ENCODE measurements at regions not wholly inside any gene's neighbourhood (a gene's known extent, or its start where the extent isn't known, plus 50 kb on each side); places are given as distances from the start of the nearest gene placed in this dataset.
"Not testable (repeated sequence)": the region's sequence is repeated elsewhere in the genome, so short reads cannot be mapped to it uniquely, and the experiment has no call there.

- no peaks in the 10 kb centered on the region for H3K4me1 Mint-ChIP-seq
- H3K9me3 Mint-ChIP-seq = peaks cover 4% of the 10 kb centered on the region
- no peak overlapping the region for H3K27ac Mint-ChIP-seq
- no peak for ATAC-seq
- DNase-seq = no peak
- H3K36me3 Mint-ChIP-seq (ENCODE audit: low read depth) = no peaks in the 10 kb centered on the region
- no peak overlapping the region for H3K4me3 Mint-ChIP-seq
- H3K27me3 Mint-ChIP-seq = no peaks in the 10 kb centered on the region
Measured at GRCh38 chr12:126952096-126953007, 1314.6 kb upstream of the TMEM132C start.

DNA sequence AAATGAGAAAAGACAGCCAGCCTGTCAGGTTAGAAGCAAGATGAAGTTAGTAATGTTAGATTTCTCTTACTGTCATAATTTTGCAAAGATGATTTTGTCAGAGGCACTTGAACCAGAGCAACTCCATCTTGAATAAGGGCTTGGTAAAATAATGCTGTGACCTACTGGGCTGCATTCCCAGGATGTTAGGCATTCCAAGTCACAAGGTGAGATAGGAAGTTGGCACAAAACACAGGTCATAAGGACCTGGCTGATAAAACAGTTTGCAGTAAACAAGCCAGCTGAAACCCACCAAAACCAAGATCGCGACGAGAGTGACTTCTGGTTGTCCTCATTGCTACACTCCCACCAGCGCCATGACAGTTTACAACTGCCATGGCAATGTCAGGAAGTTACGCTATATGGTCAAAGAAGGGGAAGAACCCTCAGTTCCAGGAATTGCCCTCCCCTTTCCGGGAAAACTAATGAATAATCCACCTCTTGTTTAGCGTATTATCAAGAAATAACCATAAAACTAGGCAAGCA lies 1313.5 kb upstream of the TMEM132C start:
- Mint-ChIP-seq H3K4me1 (no peaks in the 10 kb centered on the region), H3K27me3 (no peaks in the 10 kb centered on the region), H3K4me3 (no peak overlapping the region), H3K27ac (no peak overlapping the region), H3K36me3 (ENCODE audit: low read depth) (no peaks in the 10 kb centered on the region), H3K9me3 (peaks cover under 1% of the 10 kb centered on the region)
- DNase-seq = no peak
- no peak for ATAC-seq

DNA sequence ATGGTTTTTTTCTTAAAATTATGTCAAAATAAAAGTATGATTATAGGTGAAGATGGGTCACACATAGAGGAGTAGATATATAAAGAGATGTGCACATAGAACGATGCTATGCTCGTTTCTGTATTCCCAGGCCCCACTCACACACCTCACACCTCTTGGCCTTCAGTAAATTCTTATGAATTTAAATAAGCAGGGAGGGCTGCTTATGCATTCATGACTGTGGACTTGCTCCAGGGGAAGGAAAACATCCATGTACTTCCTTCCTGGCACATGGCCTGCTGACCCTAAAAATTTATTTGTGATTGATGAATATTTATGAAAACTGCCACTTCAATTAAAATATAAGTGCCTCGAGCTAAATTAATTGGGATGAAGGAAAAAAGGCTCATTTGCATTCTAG lies 1306.7 kb upstream of the TMEM132C start:
- Mint-ChIP-seq H3K9me3 (peaks cover 5% of the 10 kb centered on the region), H3K27ac (no peak overlapping the region), H3K36me3 (ENCODE audit: low read depth) (no peaks in the 10 kb centered on the region), H3K4me3 (no peak overlapping the region), H3K4me1 (no peaks in the 10 kb centered on the region), H3K27me3 (no peaks in the 10 kb centered on the region)
- no peak for DNase-seq
- ATAC-seq = no peak

GRCh38 chr12:126960709-126961108 lies 1306.3 kb upstream of the TMEM132C start:
- no peak overlapping the region for H3K27ac Mint-ChIP-seq

GRCh38 chr12:126963825-126964224 lies 1303.1 kb upstream of the TMEM132C start:
- no peaks in the 10 kb centered on the region for H3K27me3 Mint-ChIP-seq
- no peak overlapping the region for H3K27ac Mint-ChIP-seq
- H3K4me3 Mint-ChIP-seq = no peak overlapping the region
- ATAC-seq = no peak
- H3K4me1 Mint-ChIP-seq = no peaks in the 10 kb centered on the region
- H3K9me3 Mint-ChIP-seq = peaks cover 5% of the 10 kb centered on the region
- DNase-seq = no peak
- H3K36me3 Mint-ChIP-seq (ENCODE audit: low read depth) = no peaks in the 10 kb centered on the region

More at GRCh38 chr12:126960709-126961108, 1306.3 kb upstream of the TMEM132C start:
- Mint-ChIP-seq H3K4me3 (no peak overlapping the region), H3K36me3 (ENCODE audit: low read depth) (no peaks in the 10 kb centered on the region), H3K9me3 (peaks cover 5% of the 10 kb centered on the region), H3K27me3 (no peaks in the 10 kb centered on the region), H3K4me1 (no peaks in the 10 kb centered on the region)
- no peak for DNase-seq
- ATAC-seq = no peak

- Mint-ChIP-seq H3K27ac (no peak overlapping the region), H3K4me1 (no peaks in the 10 kb centered on the region), H3K36me3 (ENCODE audit: low read depth) (no peaks in the 10 kb centered on the region), H3K9me3 (peaks cover 5% of the 10 kb centered on the region), H3K4me3 (no peak overlapping the region), H3K27me3 (no peaks in the 10 kb centered on the region)
- no peak for ATAC-seq
- DNase-seq = no peak
Measured at GRCh38 chr12:126966498-126966897, 1300.5 kb upstream of the TMEM132C start.

DNA sequence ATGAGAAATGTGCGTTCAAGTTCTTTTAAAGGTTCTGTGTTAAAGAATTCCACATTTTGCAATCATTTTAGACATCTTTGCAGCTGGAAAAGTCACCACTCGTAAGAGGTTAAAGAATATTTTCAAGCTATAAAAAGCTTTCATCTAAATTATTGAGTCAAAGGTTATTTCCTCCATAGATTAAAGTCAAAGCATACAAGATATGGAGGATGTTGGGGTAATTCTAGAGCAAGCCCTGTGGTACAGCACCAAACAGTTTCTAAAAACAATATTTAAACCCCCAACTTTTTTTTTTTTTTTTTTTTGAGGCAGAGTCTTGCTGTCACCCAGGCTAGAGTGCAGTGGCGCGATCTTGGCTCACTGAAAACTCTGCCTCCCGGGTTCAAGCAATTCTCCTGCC lies 1299.8 kb upstream of the TMEM132C start:
- Mint-ChIP-seq H3K4me1 (no peaks in the 10 kb centered on the region), H3K4me3 (no peak overlapping the region), H3K36me3 (ENCODE audit: low read depth) (no peaks in the 10 kb centered on the region), H3K9me3 (peaks cover 5% of the 10 kb centered on the region), H3K27ac (no peak overlapping the region), H3K27me3 (no peaks in the 10 kb centered on the region)
- ATAC-seq (no peak), DNase-seq (no peak)

DNA sequence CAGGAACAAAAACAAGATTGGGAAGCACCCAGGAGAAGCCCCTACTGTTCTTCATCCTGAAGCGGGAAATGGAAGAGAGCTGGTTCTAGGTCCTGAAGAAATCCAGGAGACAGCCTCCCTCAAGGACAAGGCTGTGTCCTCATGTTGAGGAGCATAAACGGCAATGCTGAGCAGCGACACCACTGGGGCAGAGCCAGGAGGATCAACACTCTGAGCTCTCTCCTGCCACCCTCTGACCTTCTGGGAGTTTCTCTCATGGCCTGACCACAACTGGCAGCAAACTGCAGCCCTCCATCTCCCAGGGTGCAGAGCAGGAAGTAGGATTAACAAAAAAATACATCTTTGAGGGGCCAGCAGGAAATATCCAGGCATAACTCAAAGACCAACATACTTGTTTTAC lies 1292.2 kb upstream of the TMEM132C start:
- ATAC-seq (no peak), DNase-seq (no peak)
- H3K4me1 Mint-ChIP-seq = no peaks in the 10 kb centered on the region
- H3K27me3 Mint-ChIP-seq = no peaks in the 10 kb centered on the region
- H3K27ac Mint-ChIP-seq = no peak overlapping the region
- no peaks in the 10 kb centered on the region for H3K9me3 Mint-ChIP-seq
- H3K4me3 Mint-ChIP-seq = no peak overlapping the region
- H3K36me3 Mint-ChIP-seq (ENCODE audit: low read depth) = no peaks in the 10 kb centered on the region

- no peak overlapping the region for H3K27ac Mint-ChIP-seq
- no peaks in the 10 kb centered on the region for H3K27me3 Mint-ChIP-seq
- H3K4me3 Mint-ChIP-seq = no peak overlapping the region
- no peak for DNase-seq
- peaks cover 3% of the 10 kb centered on the region for H3K9me3 Mint-ChIP-seq
- no peaks in the 10 kb centered on the region for H3K4me1 Mint-ChIP-seq
- ATAC-seq = no peak
- no peaks in the 10 kb centered on the region for H3K36me3 Mint-ChIP-seq (ENCODE audit: low read depth)
Measured at GRCh38 chr12:126976579-126976978, 1290.4 kb upstream of the TMEM132C start.

DNA sequence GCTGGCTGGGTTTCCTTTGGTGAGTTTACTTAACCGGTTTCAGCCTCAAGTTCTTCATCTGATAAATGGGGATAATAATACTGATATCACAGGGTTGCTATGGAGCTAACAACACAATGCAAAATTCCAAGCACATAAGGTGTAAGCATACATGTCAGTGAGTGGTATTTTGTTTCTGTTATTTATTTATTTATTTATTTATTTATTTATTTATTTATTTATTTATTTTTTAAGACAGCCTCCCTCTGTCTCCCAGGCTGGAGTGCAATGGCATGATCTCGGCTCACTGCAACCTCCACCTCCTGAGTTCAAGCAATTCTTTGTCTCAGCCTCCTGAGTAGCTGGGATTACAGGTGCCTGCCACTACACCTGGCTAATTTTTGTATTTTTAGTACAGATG lies 1287.4 kb upstream of the TMEM132C start:
- H3K27me3 Mint-ChIP-seq = not testable (repeated sequence)

DNA sequence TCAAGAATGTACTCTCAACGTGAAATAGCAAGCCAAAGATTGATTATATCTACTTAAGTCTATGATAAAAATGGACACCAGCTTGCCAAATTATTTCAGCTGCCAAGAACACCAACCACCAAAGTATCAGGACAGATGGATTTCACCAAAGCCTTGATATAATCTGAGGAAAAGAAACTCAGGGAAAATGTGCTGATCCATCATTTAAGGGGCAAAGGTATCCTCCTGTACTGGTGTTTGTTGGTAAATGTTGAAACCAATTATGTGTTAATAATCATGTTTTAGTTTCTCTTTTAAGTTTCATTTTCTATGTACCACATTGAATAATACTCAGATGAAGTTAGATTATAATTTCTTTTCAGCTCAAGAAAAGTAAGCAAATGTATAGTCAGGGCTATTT lies 1284.3 kb upstream of the TMEM132C start:
- Mint-ChIP-seq H3K27ac (no peak overlapping the region), H3K9me3 (peaks cover 31% of the 10 kb centered on the region), H3K36me3 (ENCODE audit: low read depth) (no peaks in the 10 kb centered on the region), H3K27me3 (no peaks in the 10 kb centered on the region), H3K4me3 (no peak overlapping the region), H3K4me1 (no peaks in the 10 kb centered on the region)
- ATAC-seq (no peak), DNase-seq (no peak)

More for the DNA sequence above, 1287.4 kb upstream of the TMEM132C start:
- H3K9me3 Mint-ChIP-seq = peaks cover 19% of the 10 kb centered on the region
- not testable (repeated sequence) for H3K27ac Mint-ChIP-seq; ATAC-seq; H3K4me3 Mint-ChIP-seq; H3K36me3 Mint-ChIP-seq (ENCODE audit: low read depth); H3K4me1 Mint-ChIP-seq; DNase-seq

DNA sequence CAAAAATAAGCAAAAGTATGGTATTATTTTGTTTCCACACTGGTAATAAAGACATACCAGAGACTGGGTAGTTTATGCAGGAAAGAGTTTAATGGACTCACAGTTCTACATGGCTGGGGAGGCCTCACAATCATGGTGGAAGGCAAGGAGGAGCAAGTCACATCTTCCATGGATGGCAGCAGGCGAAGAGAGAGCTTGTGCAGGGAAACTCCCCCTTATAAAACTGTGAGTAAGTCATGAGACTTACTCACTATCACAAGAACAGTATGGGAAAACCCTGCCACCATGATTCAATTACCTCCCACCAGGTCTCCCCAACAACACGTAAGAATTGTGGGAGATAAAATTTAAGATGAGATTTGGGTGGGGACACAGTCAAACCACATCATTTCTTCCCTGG lies 1283.2 kb upstream of the TMEM132C start:
- not testable (repeated sequence) for H3K4me1 Mint-ChIP-seq, H3K27me3 Mint-ChIP-seq, H3K4me3 Mint-ChIP-seq

DNA sequence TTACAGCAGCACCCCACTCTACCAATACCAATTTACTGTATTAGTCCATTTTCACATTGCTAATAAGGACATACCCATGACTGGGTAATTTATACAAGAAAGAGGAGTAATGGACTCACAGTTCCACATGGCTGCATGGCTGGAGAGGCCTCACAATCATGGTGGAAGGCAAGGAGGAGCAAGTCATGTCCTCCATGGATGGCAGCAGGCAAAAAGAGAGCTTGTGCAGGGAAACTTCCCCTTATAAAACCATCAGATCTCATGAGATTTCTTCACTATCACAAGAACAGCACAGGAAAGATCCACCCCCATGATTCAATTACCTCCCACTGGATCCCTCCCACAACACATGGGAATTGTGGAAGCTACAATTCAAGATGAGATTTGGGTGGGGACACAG lies 1281.3 kb upstream of the TMEM132C start:
- peaks cover 28% of the 10 kb centered on the region for H3K9me3 Mint-ChIP-seq
- not testable (repeated sequence) for H3K27me3 Mint-ChIP-seq; H3K36me3 Mint-ChIP-seq (ENCODE audit: low read depth); DNase-seq; H3K4me3 Mint-ChIP-seq; H3K27ac Mint-ChIP-seq; H3K4me1 Mint-ChIP-seq; ATAC-seq

More for the DNA sequence above, 1283.2 kb upstream of the TMEM132C start:
- H3K9me3 Mint-ChIP-seq = peaks cover 31% of the 10 kb centered on the region
- DNase-seq; H3K36me3 Mint-ChIP-seq (ENCODE audit: low read depth); ATAC-seq; H3K27ac Mint-ChIP-seq: not testable (repeated sequence)

GRCh38 chr12:126989532-126989931 lies 1277.4 kb upstream of the TMEM132C start:
- H3K4me1 Mint-ChIP-seq = no peaks in the 10 kb centered on the region
- no peak for ATAC-seq
- peaks cover 15% of the 10 kb centered on the region for H3K9me3 Mint-ChIP-seq
- no peak overlapping the region for H3K27ac Mint-ChIP-seq
- no peak overlapping the region for H3K4me3 Mint-ChIP-seq
- no peaks in the 10 kb centered on the region for H3K27me3 Mint-ChIP-seq
- DNase-seq = no peak
- no peaks in the 10 kb centered on the region for H3K36me3 Mint-ChIP-seq (ENCODE audit: low read depth)

DNA sequence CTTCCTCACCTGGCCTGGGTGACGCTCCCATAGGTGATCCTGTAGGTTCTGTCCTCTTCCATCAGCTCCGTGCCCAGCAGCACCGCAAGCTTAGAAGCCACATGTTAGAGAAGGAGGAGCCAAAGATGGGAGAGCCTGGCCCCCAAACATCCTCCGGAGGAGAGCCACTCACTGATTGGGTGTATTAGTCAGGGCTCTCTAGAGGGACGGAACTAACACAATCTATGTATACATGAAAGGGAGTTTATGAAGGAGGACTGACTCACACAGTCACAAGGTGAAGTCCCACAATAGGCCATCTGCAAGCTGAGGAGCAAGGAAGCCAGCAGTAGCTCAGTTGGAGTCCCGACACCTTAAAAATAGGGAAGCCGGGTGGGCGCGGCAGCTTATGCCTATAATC lies 1273.1 kb upstream of the TMEM132C start:
- peaks cover under 1% of the 10 kb centered on the region for H3K4me1 Mint-ChIP-seq
- no peaks in the 10 kb centered on the region for H3K27me3 Mint-ChIP-seq
- no peak overlapping the region for H3K27ac Mint-ChIP-seq
- H3K9me3 Mint-ChIP-seq = peaks cover 3% of the 10 kb centered on the region
- DNase-seq = no peak
- H3K4me3 Mint-ChIP-seq = no peak overlapping the region
- no peaks in the 10 kb centered on the region for H3K36me3 Mint-ChIP-seq (ENCODE audit: low read depth)
- ATAC-seq = no peak
